ENCODE measurements at regions not wholly inside any gene's neighbourhood (a gene's known extent, or its start where the extent isn't known, plus 50 kb on each side); places are given as distances from the start of the nearest gene placed in this dataset.

- TF ChIP-seq PBX3 (IDR thresholded peaks at IDR 0.05) = no peak
Measured at GRCh38 chr3:161640181-161640580, 143.6 kb downstream of the OTOL1 start (continued).

DNA sequence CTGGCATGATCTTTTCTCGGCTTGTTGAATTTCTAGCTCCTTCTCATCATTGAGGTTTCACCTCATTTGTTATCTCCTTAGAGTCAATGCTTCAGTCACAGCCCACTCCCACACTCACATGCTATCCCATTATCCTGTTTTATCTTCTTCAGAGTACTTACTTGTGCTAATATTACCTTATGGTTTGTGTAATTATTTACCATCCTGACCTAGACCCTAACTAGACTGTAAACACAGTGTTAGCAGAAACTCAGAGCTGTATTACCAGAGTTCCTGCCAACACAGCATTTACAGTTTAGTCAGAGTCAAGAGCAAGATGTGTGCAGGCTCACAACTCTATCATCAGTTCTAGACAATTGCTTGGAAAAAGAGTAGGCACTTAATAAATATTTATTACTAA is 144.7 kb downstream of the OTOL1 start:
- H3K4me1 ChIP-seq (ENCODE audit: control insufficient read depth in 1 of 2, insufficient read depth in 2 of 2, low read depth in 1 of 2, low read length in 1 of 2) = no peaks in the 10 kb centered on the region
- H3K9ac ChIP-seq = no peak overlapping the region
- H3K9me2 ChIP-seq = no peaks in the 10 kb centered on the region
- DNase-seq = no peak
- no peaks in the 10 kb centered on the region for H3K79me2 ChIP-seq (ENCODE audit: insufficient read depth)
- ChIA-PET CTCF (no interaction called here), POLR2A (no interaction called here)
- no peak overlapping the region for H3K27ac ChIP-seq (ENCODE audit: low read depth in 2 of 2, low read length in 1 of 2)
- no peak overlapping the region for H3K4me2 ChIP-seq
- H3F3A ChIP-seq (replicated peaks; ENCODE audit: insufficient read depth) = no peaks in the 10 kb centered on the region
- WGBS (ENCODE audit: low lambda C conversion rate) = 29% methylated on average over 1 of the region's 1 CpG
- H3K36me3 ChIP-seq (replicated peaks in 1 of 2; ENCODE audit: control insufficient read depth in 1 of 2, insufficient read depth in 2 of 2, low read length in 1 of 2) = no peaks in the 10 kb centered on the region
- no peaks in the 10 kb centered on the region for H3K9me3 ChIP-seq
- no peaks in the 10 kb centered on the region for H3K27me3 ChIP-seq (ENCODE audit: insufficient read depth)
- H3K4me3 ChIP-seq (ENCODE audit: low read depth in 2 of 2, low read length in 1 of 2) = no peak overlapping the region
- no peaks in the 10 kb centered on the region for H4K20me1 ChIP-seq (ENCODE audit: insufficient read depth)
- TF ChIP-seq, protein P1, sequence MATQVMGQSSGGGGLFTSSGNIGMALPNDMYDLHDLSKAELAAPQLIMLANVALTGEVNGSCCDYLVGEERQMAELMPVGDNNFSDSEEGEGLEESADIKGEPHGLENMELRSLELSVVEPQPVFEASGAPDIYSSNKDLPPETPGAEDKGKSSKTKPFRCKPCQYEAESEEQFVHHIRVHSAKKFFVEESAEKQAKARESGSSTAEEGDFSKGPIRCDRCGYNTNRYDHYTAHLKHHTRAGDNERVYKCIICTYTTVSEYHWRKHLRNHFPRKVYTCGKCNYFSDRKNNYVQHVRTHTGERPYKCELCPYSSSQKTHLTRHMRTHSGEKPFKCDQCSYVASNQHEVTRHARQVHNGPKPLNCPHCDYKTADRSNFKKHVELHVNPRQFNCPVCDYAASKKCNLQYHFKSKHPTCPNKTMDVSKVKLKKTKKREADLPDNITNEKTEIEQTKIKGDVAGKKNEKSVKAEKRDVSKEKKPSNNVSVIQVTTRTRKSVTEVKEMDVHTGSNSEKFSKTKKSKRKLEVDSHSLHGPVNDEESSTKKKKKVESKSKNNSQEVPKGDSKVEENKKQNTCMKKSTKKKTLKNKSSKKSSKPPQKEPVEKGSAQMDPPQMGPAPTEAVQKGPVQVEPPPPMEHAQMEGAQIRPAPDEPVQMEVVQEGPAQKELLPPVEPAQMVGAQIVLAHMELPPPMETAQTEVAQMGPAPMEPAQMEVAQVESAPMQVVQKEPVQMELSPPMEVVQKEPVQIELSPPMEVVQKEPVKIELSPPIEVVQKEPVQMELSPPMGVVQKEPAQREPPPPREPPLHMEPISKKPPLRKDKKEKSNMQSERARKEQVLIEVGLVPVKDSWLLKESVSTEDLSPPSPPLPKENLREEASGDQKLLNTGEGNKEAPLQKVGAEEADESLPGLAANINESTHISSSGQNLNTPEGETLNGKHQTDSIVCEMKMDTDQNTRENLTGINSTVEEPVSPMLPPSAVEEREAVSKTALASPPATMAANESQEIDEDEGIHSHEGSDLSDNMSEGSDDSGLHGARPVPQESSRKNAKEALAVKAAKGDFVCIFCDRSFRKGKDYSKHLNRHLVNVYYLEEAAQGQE (IDR thresholded peaks at IDR 0.05; ENCODE audit: low read depth, low read length) = no peak
- TF ChIP-seq RXRA (IDR thresholded peaks at IDR 0.05; ENCODE audit: borderline replicate concordance, low read depth) (no peak), TEAD4 (IDR thresholded peaks at IDR 0.05; ENCODE audit: borderline replicate concordance, insufficient read depth) (no peak), POLR2AphosphoS5 (IDR thresholded peaks at IDR 0.05; ENCODE audit: low read depth, low read length) (no peak), YY1 (IDR thresholded peaks at IDR 0.05; ENCODE audit: low read depth) (no peak), CTCF (IDR thresholded peaks at IDR 0.05) (no peak), RAD21 (IDR thresholded peaks at IDR 0.05; ENCODE audit: low read length) (no peak), PBX3 (IDR thresholded peaks at IDR 0.05) (no peak), EP300 (IDR thresholded peaks at IDR 0.05; ENCODE audit: borderline replicate concordance in 1 of 2, low read depth in 1 of 2, low read length in 1 of 2) (no peak), FOXM1 (IDR thresholded peaks at IDR 0.05; ENCODE audit: low read depth) (no peak), ELF1 (IDR thresholded peaks at IDR 0.05) (no peak)
- TF ChIP-seq, protein P2, sequence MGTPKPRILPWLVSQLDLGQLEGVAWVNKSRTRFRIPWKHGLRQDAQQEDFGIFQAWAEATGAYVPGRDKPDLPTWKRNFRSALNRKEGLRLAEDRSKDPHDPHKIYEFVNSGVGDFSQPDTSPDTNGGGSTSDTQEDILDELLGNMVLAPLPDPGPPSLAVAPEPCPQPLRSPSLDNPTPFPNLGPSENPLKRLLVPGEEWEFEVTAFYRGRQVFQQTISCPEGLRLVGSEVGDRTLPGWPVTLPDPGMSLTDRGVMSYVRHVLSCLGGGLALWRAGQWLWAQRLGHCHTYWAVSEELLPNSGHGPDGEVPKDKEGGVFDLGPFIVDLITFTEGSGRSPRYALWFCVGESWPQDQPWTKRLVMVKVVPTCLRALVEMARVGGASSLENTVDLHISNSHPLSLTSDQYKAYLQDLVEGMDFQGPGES (IDR thresholded peaks at IDR 0.05; ENCODE audit: low read depth, low read length) = no peak
- TF ChIP-seq, protein P3, sequence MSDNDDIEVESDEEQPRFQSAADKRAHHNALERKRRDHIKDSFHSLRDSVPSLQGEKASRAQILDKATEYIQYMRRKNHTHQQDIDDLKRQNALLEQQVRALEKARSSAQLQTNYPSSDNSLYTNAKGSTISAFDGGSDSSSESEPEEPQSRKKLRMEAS (IDR thresholded peaks at IDR 0.05; ENCODE audit: low read depth) = no peak
- TF ChIP-seq, protein P4, sequence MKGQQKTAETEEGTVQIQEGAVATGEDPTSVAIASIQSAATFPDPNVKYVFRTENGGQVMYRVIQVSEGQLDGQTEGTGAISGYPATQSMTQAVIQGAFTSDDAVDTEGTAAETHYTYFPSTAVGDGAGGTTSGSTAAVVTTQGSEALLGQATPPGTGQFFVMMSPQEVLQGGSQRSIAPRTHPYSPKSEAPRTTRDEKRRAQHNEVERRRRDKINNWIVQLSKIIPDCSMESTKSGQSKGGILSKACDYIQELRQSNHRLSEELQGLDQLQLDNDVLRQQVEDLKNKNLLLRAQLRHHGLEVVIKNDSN (IDR thresholded peaks at IDR 0.05; ENCODE audit: borderline replicate concordance, low read depth) = no peak
- no peak overlapping the region for H2AFZ ChIP-seq (ENCODE audit: low read depth)
